ENCODE measurements at regions not wholly inside any gene's neighbourhood (a gene's known extent, or its start where the extent isn't known, plus 50 kb on each side); places are given as distances from the start of the nearest gene placed in this dataset.

GRCh38 chr1:187943606-187944403, 1115.1 kb downstream of the PLA2G4A start:
- TF ChIP-seq POLR2A (IDR thresholded peaks at IDR 0.05) (no peak), CTCF (IDR thresholded peaks at IDR 0.05 in 8 of 11, conservative IDR thresholded peaks at IDR 0.05 in 3 of 11) (no peak), POLR2AphosphoS5 (IDR thresholded peaks at IDR 0.05) (no peak)
